HG02981 (cell line): ENCODE measurements at regions not wholly inside any gene's neighbourhood (a gene's known extent, or its start where the extent isn't known, plus 50 kb on each side); places are given as distances from the start of the nearest gene placed in this dataset.

Experiments used
- ATAC-seq: cut with Tn5 transposase; IDR thresholded peaks from one replicate; pipeline ENCODE4 v1.9.1; 2021; ENCODE audit warnings: mild to moderate bottlenecking, moderate library complexity; ENCODE audit not compliant: unreplicated experiment

- ATAC-seq, result no peak
These were observed 205.3 kb downstream of the THBS2 start for GRCh38 chr6:169048185-169048864.

- no peak for ATAC-seq
These were observed 206.3 kb downstream of the THBS2 start for GRCh38 chr6:169047345-169047744.

- no peak for ATAC-seq
These were observed 207.0 kb downstream of the THBS2 start for GRCh38 chr6:169046483-169047192.

GRCh38 chr6:169046021-169046420, 207.6 kb downstream of the THBS2 start:
- ATAC-seq, result no peak

- no peak for ATAC-seq
These were observed 208.2 kb downstream of the THBS2 start for GRCh38 chr6:169045486-169045885.

GRCh38 chr6:169044381-169045230, 209.0 kb downstream of the THBS2 start:
- ATAC-seq, result no peak

GRCh38 chr6:169042061-169042460, 211.6 kb downstream of the THBS2 start:
- ATAC-seq, result no peak

- no peak for ATAC-seq
These were observed 212.6 kb downstream of the THBS2 start for GRCh38 chr6:169041078-169041477.

- no peak for ATAC-seq
These were observed 215.0 kb downstream of the THBS2 start for GRCh38 chr6:169038691-169039090.

GRCh38 chr6:169035385-169036240, 218.0 kb downstream of the THBS2 start:
- ATAC-seq, result no peak

GRCh38 chr6:169034516-169035167, 219.0 kb downstream of the THBS2 start:
- ATAC-seq, result no peak

- ATAC-seq, result no peak
These were observed 223.8 kb downstream of the THBS2 start for GRCh38 chr6:169029861-169030260.

- no peak for ATAC-seq
These were observed 225.3 kb downstream of the THBS2 start for GRCh38 chr6:169028343-169028742.

- no peak for ATAC-seq
These were observed 227.5 kb downstream of the THBS2 start for GRCh38 chr6:169026175-169026574.

GRCh38 chr6:169024047-169024660, 229.5 kb downstream of the THBS2 start:
- no peak for ATAC-seq

GRCh38 chr6:169023161-169023874, 230.3 kb downstream of the THBS2 start:
- no peak for ATAC-seq

GRCh38 chr6:169022079-169022478, 231.6 kb downstream of the THBS2 start:
- ATAC-seq, result no peak

GRCh38 chr6:169020821-169021220, 232.8 kb downstream of the THBS2 start:
- ATAC-seq, result no peak
